GM18520 (cell line): ENCODE measurements at regions not wholly inside any gene's neighbourhood (a gene's known extent, or its start where the extent isn't known, plus 50 kb on each side); places are given as distances from the start of the nearest gene placed in this dataset.
"Not testable (repeated sequence)": the region's sequence is repeated elsewhere in the genome, so short reads cannot be mapped to it uniquely, and the experiment has no call there.

ENCODE experiments used
- ATAC-seq: cut with Tn5 transposase; IDR thresholded peaks from one replicate; pipeline ENCODE4 v1.9.1; 2021; ENCODE audit not compliant: unreplicated experiment

GRCh38 chr2:215799194-215799593 lies 214.2 kb downstream of the MREG start:
- no peak for ATAC-seq

GRCh38 chr2:215797676-215798075 lies 215.7 kb downstream of the MREG start:
- ATAC-seq, result no peak

DNA sequence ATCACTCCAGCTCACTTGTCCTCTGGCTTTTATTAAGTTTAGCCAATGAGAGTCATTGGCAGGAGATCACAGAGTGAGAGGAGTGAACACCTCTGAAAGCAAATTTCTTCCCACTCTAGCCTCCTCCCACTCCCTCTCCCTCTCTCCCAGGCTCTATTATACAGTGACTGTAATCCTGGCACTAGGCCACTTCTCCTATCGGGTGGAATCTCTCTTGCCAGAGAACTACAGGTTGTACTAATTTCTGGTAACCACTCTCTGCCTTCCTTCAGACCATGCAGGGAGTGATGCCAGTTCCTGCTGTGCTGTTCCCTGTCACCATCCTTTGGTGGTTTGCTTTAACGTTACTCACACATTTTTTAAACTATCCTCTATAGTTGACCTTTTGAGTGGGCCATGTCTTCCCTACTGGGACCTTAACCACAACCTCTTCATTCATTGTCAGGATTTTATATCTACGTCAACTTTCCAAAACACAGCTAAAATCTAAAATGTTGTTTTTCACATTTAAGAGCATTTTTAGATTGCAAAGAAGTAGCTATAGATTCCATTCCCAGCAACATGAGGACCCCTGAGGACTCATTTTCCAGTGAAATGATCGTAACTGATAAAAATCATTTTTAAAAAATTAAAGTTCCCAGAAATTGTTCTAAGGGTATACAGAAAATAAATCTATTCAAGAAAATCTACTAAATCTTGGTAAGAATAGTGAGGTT lies 217.1 kb downstream of the MREG start:
- no peak for ATAC-seq

- ATAC-seq, result no peak
These were observed 218.4 kb downstream of the MREG start for GRCh38 chr2:215794829-215795546.

DNA sequence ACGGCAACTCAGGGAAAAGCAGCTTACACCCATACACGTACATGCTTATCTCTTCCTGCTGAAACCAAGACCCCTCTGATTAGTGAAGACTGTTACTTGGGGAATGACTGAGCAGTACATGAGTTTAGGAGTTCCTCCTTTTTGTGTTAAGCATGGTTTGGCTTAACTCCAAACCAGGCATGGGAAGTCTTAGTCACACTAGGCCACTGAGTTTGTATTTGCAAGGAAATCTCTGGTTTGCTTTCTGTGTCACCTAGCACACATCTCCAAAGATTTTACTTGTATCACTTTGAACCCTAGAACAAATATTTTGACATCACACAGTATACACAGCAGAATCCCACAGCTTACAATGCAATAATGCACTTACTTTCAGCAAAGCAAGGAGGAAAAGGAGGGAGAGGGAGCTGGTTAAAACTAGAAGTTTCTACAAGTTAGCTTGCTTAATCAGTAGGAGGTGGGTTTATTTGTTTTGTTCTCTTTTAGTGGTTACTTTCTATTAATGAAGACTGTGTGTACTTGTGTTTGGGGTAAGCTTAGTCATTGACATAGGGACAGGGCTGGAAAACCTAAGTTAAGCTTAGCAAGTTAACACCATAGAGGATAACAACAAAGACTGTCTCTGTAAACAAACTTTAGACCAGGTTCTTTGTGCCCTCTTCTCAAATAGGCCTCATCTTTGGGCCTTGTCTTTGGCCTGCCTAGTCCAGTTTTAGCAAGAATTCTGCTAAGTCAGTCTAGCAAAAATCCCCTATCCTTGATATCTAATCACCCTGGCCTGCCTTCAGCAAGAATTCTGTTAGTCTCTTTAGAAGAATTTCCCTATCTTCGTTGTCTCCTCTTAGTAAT lies 219.4 kb downstream of the MREG start:
- peak; percentile 56 for ATAC-seq

DNA sequence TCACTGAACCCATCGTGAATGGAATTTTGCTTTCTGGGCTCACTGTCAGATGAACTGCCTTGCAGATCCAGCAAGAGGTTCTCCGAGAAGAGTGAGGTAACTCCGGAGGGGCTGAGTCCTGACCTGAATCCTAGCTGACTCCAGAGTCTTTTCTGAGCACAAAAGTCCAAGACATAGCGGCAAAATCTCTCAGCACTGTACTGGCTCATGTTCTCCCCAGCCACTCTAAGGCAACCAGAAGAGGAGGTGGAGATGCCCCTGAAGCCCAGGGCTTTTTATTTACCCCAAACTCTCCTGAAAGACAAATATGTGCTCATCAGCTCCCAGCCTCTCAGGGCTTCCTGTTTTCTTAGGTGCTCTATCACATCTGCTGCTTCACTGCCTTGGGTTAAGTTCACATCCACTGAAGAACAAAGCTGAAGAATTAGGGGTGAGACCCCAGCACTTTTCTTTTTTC lies 221.8 kb downstream of the MREG start:
- ATAC-seq, result no peak

DNA sequence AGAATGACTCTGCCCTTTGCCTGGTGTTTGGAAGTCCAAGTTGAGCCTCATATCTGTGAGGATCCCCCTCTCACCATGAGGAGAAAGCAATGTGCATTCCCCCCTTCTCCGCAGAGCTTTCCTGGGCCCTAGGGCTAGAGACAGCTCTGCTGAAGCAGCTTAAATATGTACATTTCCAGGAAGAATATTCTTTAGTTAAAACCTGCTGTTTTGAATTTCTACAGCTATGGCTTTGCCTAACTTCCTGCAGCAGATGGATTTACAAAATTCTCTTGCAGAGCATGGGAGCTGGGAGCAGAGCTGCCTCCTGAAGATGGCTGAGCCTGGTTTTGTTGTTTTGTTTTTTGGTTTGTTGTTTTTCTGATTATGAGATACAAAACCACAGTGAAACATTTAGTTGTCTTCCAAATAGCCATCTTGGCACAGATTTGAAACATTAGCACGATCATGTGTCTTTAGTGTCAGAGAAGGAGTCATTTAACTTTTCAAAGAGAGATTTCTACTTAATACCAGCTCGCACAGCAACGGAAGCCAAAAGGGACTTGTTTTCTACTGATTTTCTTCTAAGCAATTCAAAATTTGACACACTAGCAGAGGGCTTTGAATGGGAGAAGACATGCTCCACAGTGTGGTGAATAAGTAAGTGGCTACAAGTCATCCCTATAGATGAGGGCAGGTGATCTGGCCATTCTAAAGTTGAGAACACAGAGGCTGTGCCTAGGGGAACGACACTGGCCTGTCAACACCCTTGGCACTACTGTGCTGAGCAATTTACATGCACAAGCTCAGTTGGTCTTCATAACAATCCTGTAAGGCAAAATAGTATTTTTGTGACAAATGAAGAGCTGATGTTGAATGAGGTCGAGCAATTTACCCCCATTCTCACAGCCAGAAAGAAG lies 222.6 kb downstream of the MREG start:
- no peak for ATAC-seq

- ATAC-seq, result no peak
These were observed 225.7 kb downstream of the MREG start for GRCh38 chr2:215787565-215788178.

- ATAC-seq, result no peak
These were observed 226.3 kb downstream of the MREG start for GRCh38 chr2:215787025-215787424.

DNA sequence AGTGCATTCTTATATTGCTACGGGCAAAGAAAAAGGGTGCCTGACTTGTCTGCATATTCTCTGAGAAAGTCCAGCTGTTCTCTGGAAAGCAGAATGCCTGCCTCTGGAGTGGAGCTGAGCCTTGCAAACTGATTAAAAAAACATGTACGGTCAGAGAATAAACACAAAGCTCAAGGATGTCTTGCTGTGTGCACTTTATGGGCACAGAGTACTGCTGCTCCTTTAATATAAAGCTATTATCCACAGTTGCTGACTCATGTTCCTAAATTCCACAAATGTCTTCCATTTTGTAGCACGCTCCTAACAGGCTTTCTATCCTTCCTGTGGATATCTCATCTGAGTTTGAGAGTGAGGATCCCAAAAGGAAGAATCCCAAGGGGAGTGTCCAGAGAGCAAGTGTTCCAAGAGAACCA lies 229.0 kb downstream of the MREG start:
- no peak for ATAC-seq

DNA sequence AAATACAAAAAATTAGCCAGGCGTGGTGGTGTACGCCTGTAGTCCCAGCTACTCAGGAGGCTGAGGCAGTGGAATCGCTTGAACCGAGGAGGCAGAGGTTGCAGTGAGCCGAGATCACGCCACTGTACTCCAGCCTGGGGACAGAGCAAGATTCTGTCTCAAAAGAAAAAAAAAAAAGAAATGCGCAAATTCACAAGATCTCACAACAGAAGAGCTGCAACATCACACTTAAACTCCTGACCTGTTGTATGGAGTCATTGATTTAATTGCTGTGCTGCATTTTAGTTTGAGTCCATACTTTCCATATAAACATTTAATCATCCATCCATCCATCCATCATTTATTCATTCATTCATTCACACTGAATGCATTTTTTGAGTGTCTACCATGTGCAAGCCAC lies 229.7 kb downstream of the MREG start:
- ATAC-seq, result not testable (repeated sequence)

- ATAC-seq, result no peak
These were observed 230.4 kb downstream of the MREG start for GRCh38 chr2:215782965-215783364.

GRCh38 chr2:215782295-215782694 lies 231.1 kb downstream of the MREG start:
- no peak for ATAC-seq

DNA sequence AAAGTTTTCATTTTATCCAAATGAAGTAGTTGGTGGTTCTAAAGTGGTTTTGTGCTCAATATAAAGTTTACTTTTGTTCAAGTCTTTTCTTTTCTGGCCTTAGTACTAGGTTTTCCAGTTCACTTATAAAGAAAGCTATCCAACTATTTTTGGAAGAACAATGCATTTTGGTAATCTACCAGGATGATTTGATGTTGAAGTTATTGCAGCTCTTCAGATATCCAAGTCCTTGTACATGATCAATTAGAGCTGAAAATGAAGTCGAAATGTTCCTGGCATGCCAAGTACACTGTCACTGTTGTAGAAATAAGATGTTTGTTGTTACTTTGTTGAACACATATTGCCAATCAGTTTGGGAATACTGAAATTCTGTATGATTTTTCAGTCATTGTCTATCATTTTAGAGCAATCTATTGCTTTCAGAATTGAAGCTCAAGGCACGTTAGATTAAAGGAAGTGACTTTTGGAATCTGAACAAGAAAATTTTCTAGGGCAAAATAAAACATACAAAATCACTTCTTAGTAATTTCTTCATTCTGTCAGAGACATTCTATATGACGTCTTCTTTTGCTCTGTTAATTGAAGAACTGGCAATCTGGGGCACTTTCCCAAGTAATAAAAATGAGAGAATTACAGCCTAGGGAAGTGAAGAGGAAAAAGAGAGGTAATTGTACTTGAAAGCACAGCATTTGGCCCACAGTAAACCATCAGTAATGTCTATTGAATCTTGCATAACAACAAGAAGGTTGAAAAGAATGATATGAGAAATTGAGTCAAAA lies 232.3 kb downstream of the MREG start:
- no peak for ATAC-seq

- no peak for ATAC-seq
These were observed 233.0 kb downstream of the MREG start for GRCh38 chr2:215780313-215780712.

GRCh38 chr2:215779912-215780311 lies 233.4 kb downstream of the MREG start:
- no peak for ATAC-seq

DNA sequence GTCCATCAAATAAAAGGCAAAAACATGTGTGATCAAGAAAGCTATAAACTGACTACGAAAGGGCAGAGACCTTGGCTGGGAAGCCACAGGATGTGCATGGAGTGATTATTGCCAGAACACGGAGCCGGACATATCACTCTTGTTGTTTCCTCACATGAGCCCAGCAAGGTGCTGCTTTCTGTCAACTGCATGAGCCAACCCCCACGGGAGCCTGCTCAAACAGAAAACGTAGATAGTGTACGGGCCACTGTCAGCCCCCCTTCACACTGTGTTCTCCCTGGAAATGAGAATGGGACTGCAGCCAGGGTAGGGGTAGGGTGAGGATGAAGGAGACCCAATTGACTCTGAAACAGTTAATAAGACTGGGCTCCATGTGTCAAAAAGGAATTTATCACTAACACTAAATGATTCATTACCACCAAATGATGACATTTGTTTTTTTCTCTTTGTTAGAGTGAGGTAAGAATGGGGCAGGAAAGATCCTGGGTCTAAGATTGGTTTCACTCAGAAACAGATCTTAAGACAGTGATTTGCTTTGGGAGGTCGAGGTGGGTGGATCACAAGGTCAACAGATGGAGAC lies 235.8 kb downstream of the MREG start:
- ATAC-seq, result no peak

DNA sequence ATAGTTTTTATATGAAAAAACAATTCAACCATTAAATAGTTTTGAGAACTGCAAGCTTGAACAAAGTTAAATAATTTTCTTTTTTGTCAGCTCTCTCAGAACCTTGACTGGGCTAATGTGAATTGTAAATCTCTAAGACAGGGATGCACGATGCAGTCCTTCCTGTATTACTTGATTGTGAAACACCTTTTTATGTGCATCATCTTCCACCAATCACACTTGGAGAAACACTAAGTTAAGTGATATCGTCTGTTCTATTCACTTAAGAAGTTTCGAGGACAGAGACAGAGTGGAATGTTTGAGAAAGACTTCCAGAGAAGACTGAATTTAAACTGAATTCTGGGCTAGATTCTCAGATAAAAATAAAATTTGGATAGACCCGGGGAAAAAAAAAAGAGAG lies 238.2 kb downstream of the MREG start:
- no peak for ATAC-seq

GRCh38 chr2:215773728-215774127 lies 239.6 kb downstream of the MREG start:
- no peak for ATAC-seq
